Brain microvascular endothelial cell (primary cell): ENCODE measurements at regions not wholly inside any gene's neighbourhood (a gene's known extent, or its start where the extent isn't known, plus 50 kb on each side); places are given as distances from the start of the nearest gene placed in this dataset.
"Not testable (repeated sequence)": the region's sequence is repeated elsewhere in the genome, so short reads cannot be mapped to it uniquely, and the experiment has no call there.

Source experiments
- DNase-seq: peaks from one replicate; pipeline ENCODE4 v3.0.0-alpha.2; 2020
- H3K27ac ChIP-seq: fragments of 250-450 bp; sonication (Bioruptor Pico); 2 replicates; pipeline ENCODE4 v1.5.1; 2020; ENCODE audit warnings: mild to moderate bottlenecking, moderate library complexity
- H3K27me3 ChIP-seq: fragments of 250-450 bp; sonication (Bioruptor Pico); replicated peaks from 2 replicates; pipeline ENCODE4 v1.5.1; 2020; ENCODE audit warnings: mild to moderate bottlenecking
- H3K36me3 ChIP-seq: fragments of 250-450 bp; sonication (Bioruptor Pico); replicated peaks from 2 replicates; pipeline ENCODE4 v1.5.1; 2020; ENCODE audit warnings: mild to moderate bottlenecking
- H3K4me3 ChIP-seq: 2 replicates; pipeline ENCODE4 v1.5.1; 2011; ENCODE audit warnings: low read depth, mild to moderate bottlenecking, control low read depth, low read length, moderate library complexity
- in situ Hi-C: cut with HindIII; loops from 2 replicates; pipeline ENCODE4 v1.10.0; 2017; ENCODE audit warnings: low sequenced_read_pairs, low pct_ligation_motif_present
- TF ChIP-seq, protein P1 (sequence below): IDR thresholded peaks from 2 replicates; pipeline ENCODE4 v1.5.1; 2011; ENCODE audit warnings: low read depth, mild to moderate bottlenecking, moderate library complexity, low read length, control low read depth, inconsistent platforms; ENCODE audit errors: missing control alignments

DNA sequence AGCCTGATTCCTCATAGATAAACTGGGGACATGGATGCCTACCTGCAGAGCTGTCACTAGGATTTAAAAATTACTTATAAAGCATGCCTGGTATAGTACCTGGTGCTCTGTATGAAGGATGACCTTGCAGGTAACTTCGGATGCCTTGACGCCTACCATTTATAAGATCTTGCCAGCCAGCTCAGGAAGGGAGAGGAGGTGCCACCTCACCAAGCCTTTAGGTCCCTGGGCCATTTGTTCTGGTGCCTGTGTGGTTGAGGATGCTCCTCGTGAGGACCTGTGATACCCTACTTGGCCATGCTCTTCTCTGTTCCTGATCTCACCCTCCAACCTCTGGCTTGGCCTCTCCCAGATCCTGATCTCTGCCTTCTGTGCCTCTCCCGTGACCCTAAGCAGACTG, 85.2 kb downstream of the FDX1 start:
- no peak for DNase-seq
- Histone ChIP-seq H3K4me3 (no peak overlapping the region), H3K27me3 (no peaks in the 10 kb centered on the region), H3K27ac (no peak overlapping the region), H3K36me3 (no peaks in the 10 kb centered on the region)
- in situ Hi-C loops = no loop called here
- TF ChIP-seq, protein P1, sequence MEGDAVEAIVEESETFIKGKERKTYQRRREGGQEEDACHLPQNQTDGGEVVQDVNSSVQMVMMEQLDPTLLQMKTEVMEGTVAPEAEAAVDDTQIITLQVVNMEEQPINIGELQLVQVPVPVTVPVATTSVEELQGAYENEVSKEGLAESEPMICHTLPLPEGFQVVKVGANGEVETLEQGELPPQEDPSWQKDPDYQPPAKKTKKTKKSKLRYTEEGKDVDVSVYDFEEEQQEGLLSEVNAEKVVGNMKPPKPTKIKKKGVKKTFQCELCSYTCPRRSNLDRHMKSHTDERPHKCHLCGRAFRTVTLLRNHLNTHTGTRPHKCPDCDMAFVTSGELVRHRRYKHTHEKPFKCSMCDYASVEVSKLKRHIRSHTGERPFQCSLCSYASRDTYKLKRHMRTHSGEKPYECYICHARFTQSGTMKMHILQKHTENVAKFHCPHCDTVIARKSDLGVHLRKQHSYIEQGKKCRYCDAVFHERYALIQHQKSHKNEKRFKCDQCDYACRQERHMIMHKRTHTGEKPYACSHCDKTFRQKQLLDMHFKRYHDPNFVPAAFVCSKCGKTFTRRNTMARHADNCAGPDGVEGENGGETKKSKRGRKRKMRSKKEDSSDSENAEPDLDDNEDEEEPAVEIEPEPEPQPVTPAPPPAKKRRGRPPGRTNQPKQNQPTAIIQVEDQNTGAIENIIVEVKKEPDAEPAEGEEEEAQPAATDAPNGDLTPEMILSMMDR = no peak

DNA sequence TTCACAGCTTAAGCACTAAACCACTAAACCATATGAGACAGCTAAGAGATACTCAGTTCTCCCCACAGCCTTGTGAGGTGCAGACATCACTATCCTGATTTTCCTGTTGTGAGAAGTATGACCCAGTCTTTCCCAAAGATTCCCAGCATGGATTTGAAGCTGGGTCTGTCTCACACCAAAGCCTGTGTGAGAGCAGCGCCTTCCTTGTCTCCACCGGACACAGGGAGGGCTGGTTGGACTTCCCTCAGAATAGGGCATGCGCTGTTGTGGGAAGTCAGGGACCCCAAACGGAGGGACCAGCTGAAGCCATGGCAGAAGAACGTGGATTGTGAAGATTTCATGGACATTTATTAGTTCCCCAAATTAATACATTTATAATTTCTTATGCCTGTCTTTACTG, 87.6 kb downstream of the FDX1 start:
- H3K27ac ChIP-seq, DNase-seq, H3K27me3 ChIP-seq, H3K4me3 ChIP-seq, in situ Hi-C loops, H3K36me3 ChIP-seq: not testable (repeated sequence)

DNA sequence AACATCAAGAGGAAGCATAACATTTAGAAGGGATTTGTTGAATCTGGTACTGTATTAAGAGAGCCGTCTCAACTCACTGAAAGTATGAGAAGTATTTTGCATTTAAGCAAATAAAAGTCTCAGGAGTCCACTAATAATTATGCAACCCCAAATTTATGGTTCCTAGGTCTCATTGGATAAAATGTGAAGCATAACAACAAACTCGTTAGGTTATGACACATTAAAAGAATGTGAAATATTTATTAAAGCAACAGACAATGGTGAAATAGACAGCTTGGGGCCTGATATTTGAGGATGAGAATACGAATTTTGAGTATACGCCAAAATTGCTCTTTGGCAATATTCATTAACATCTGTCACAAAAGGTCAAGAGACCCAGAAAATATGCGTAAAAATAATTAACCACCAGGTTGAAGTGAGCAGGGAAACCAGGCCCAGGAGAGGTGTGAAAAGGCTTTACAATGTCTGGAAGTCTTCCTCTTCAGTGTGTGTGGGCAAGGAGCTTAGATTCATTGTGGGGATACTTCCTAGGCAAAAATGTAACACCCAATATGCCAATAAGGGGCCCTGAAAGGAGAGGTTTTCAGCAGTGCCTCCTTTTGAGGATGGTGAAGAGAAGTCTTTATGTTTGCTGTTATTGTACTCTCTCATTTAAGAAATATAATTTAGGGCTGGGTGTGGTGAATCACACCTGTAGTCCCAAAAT, 89.2 kb downstream of the FDX1 start:
- TF ChIP-seq, protein P1 = no peak
- H3K4me3 ChIP-seq = no peak overlapping the region
- in situ Hi-C loops = no loop called here
- no peak for DNase-seq
- no peaks in the 10 kb centered on the region for H3K36me3 ChIP-seq
- no peaks in the 10 kb centered on the region for H3K27me3 ChIP-seq
- H3K27ac ChIP-seq = no peak overlapping the region

DNA sequence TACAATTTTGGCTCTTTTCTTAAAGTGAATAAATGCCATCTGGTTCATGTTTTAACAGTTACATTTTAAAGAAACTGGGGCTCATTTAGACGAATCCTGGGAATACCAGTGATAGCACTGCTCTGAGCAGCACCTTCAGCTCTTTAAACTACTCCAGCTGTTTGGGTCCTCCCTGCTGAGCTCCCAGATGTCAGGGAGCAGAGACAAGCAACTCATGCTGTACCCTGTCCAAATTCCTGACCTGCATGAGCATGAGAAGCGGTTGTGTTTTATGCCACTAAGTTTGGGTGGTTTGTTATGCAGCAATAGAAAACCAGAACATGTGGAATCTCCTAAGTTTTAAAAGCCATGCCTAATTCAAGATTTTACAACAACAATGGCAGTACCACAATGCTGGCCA, 90.0 kb downstream of the FDX1 start:
- Histone ChIP-seq H3K4me3 (no peak overlapping the region), H3K27me3 (no peaks in the 10 kb centered on the region), H3K36me3 (no peaks in the 10 kb centered on the region), H3K27ac (no peak overlapping the region)
- DNase-seq = no peak
- in situ Hi-C loops = no loop called here
- TF ChIP-seq, protein P1 = no peak

DNA sequence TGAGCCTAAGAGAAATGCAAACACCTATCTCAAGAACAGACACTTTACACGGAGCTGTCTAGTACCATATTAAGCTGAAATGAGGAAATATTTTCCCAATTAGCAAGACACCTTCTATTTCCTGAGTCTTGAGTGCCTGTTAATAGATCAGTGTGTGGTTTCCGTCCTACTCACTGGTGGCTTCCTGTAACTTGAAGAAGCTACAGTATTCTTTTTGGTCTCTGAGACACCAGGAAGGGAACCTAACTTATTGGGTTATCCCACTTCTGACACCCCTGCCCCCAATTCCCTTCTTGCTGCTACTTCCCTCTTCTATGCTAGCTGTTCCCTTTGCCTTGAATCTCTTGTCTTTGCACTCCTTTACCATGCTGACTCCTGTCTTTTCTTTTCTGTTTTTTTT, 92.7 kb downstream of the FDX1 start:
- Histone ChIP-seq H3K4me3 (no peak overlapping the region), H3K27ac (no peak overlapping the region), H3K36me3 (no peaks in the 10 kb centered on the region), H3K27me3 (no peaks in the 10 kb centered on the region)
- DNase-seq = no peak
- TF ChIP-seq, protein P1 = no peak
- in situ Hi-C loops = no loop called here

DNA sequence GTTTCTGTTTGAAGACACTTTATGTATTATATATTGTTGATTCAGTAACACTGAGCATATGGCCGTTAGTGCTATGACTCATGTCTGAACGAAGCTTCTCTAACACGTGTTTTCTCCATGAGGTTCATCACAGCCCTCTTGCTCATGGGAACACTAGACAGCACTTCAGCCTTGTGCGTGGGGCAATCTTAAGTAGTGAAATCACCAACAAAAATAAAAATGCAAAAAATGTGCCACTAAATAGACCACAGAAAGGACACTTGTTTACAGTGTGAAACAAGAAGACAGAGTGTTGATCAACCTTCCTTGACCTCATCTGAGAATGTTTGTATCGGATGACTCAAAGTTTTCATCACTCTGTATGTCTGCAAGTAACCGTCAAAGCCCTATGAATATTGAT, 94.5 kb downstream of the FDX1 start:
- Histone ChIP-seq H3K4me3 (no peak overlapping the region), H3K27me3 (no peaks in the 10 kb centered on the region), H3K27ac (no peak overlapping the region), H3K36me3 (no peaks in the 10 kb centered on the region)
- peak; percentile 74 for DNase-seq
- in situ Hi-C loops = no loop called here
- TF ChIP-seq, protein P1 = no peak
